Upper lobe of left lung (tissue), 6 donors: ENCODE measurements at regions not wholly inside any gene's neighbourhood (a gene's known extent, or its start where the extent isn't known, plus 50 kb on each side); places are given as distances from the start of the nearest gene placed in this dataset.

Experiments used
- ATAC-seq, 2 donors: fragments of 200-7000 bp; cut with Tn5 transposase; one replicate each; pipeline ENCODE4 v1.9.1; 2022; ENCODE audit warnings: mild to moderate bottlenecking in 2 of 2, moderate library complexity in 2 of 2; ENCODE audit not compliant: low FRiP score in 2 of 2
- DNase-seq, 2 donors: peaks; one replicate each; pipeline ENCODE4 v3.0.0-alpha.2; 2019 to 2020
- H3K27ac ChIP-seq, 4 donors: fragments of 200-600 bp; sonication (generic); one replicate each; pipeline ENCODE4 v1.5.1; 2016 to 2019
- H3K27me3 ChIP-seq, 4 donors: fragments of 200-600 bp; sonication (generic); one replicate each; pipeline ENCODE4 v1.5.1; 2017 to 2019
- H3K36me3 ChIP-seq, 4 donors: fragments of 200-600 bp; sonication (generic); one replicate each; pipeline ENCODE4 v1.5.1; 2016 to 2019
- H3K4me1 ChIP-seq, 4 donors: fragments of 200-600 bp; sonication (generic); one replicate each; pipeline ENCODE4 v1.5.1; 2018 to 2019
- H3K4me3 ChIP-seq, 4 donors: fragments of 200-600 bp; sonication (generic); one replicate each; pipeline ENCODE4 v1.5.1; 2017 to 2019; ENCODE audit warnings: mild to moderate bottlenecking in 2 of 4, moderate library complexity in 1 of 4
- H3K9me3 ChIP-seq, 4 donors: fragments of 200-600 bp; sonication (generic); one replicate each; pipeline ENCODE4 v1.5.1; 2018 to 2019
- CTCF ChIP-seq, 6 experiments: fragments of 450-650 bp in 4 of 6; fragments of 200-600 bp in 2 of 6; sonication (generic) in 2 of 6; IDR thresholded peaks; one replicate each; pipeline ENCODE4 v1.5.1; 2016 to 2019; ENCODE audit warnings: antibody characterized with exemption in 6 of 6
- EP300 ChIP-seq, 4 donors: sonication (generic); formaldehyde crosslinking; IDR thresholded peaks; one replicate each; pipeline ENCODE4 v1.5.1; 2017; ENCODE audit warnings: antibody characterized with exemption in 4 of 4, control low read depth in 2 of 4
- POLR2A ChIP-seq, 4 donors: fragments of 450-650 bp; IDR thresholded peaks; one replicate each; pipeline ENCODE4 v1.5.1; 2016 to 2017; ENCODE audit warnings: antibody characterized with exemption in 4 of 4, mild to moderate bottlenecking in 2 of 4
- POLR2AphosphoS5 ChIP-seq, 2 donors: sonication (generic); formaldehyde crosslinking; IDR thresholded peaks; one replicate each; pipeline ENCODE4 v1.5.1; 2017; ENCODE audit warnings: antibody characterized with exemption in 2 of 2
- WGBS, 2 donors: methylation state at CpG; one replicate each; pipeline ENCODE4 v1.1.5; 2017 to 2018; 5-methylcytosine and 5-hydroxymethylcytosine counted together
- donor health status: DM: no; HTN: no; CAD: no; lungs with moderate emphysema.
- donor health status: DM: no; HTN: yes; CAD: no; lungs with severe emphysema.

DNA sequence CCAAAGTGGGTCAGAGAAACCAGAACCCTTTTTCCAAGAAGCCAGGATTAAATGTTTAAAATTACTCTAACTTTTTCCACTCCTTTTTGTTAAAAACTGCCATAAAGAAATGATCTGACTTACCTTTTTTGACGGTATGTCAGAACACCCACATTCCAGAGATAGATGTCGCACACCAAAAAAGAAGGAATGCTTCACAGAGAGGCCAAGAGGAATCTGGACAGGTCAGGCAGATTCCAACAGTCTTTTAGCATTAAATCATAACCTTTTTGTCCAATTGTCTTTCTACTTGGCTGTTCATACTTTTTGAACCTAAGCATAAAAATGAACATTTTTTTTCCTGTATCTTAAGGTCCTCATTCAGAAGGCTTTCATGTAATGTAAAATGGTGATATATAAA, 846.9 kb downstream of the NSUN3 start:
- H3K4me1 ChIP-seq: no peaks in the 10 kb centered on the region
- no peaks in the 10 kb centered on the region for H3K9me3 ChIP-seq
- no peak for TF ChIP-seq CTCF (IDR thresholded peaks at IDR 0.05)
- no peak for TF ChIP-seq POLR2A (IDR thresholded peaks at IDR 0.05)
- no peak for TF ChIP-seq EP300 (IDR thresholded peaks at IDR 0.05)
- no peak for TF ChIP-seq POLR2AphosphoS5 (IDR thresholded peaks at IDR 0.05)
- H3K27ac ChIP-seq: no peak overlapping the region
- H3K36me3 ChIP-seq: no peaks in the 10 kb centered on the region
- H3K27me3 ChIP-seq: no peaks in the 10 kb centered on the region
- DNase-seq (no peak), ATAC-seq (no peak)
- no peak overlapping the region for H3K4me3 ChIP-seq
- WGBS, 2 donors: 75% methylated on average over 2 of the region's 2 CpGs

- no peak for DNase-seq
- no peak for ATAC-seq
- 80 to 83% methylated on average over 3 of the region's 3 CpGs for WGBS, 2 donors
These were observed 849.8 kb downstream of the NSUN3 start for GRCh38 chr3:94912656-94913055.

GRCh38 chr3:94927175-94927574, 864.3 kb downstream of the NSUN3 start:
- no peak overlapping the region for H3K27ac ChIP-seq
- H3K9me3 ChIP-seq: no peaks in the 10 kb centered on the region
- no peaks in the 10 kb centered on the region for H3K27me3 ChIP-seq
- no peaks in the 10 kb centered on the region for H3K4me1 ChIP-seq
- ATAC-seq (no peak), DNase-seq (no peak)
- no peaks in the 10 kb centered on the region for H3K36me3 ChIP-seq
- 91 to 94% methylated on average over 8 of the region's 8 CpGs for WGBS, 2 donors
- TF ChIP-seq POLR2A (IDR thresholded peaks at IDR 0.05) (no peak), EP300 (IDR thresholded peaks at IDR 0.05) (no peak), CTCF (IDR thresholded peaks at IDR 0.05) (no peak), POLR2AphosphoS5 (IDR thresholded peaks at IDR 0.05) (no peak)
- no peak overlapping the region for H3K4me3 ChIP-seq

More at GRCh38 chr3:94912656-94913055, 849.8 kb downstream of the NSUN3 start:
- H3K9me3 ChIP-seq: no peaks in the 10 kb centered on the region
- H3K4me1 ChIP-seq: no peaks in the 10 kb centered on the region
- TF ChIP-seq POLR2A (IDR thresholded peaks at IDR 0.05) (no peak), EP300 (IDR thresholded peaks at IDR 0.05) (no peak), POLR2AphosphoS5 (IDR thresholded peaks at IDR 0.05) (no peak), CTCF (IDR thresholded peaks at IDR 0.05) (no peak)
- no peak overlapping the region for H3K4me3 ChIP-seq
- no peak overlapping the region for H3K27ac ChIP-seq
- no peaks in the 10 kb centered on the region for H3K36me3 ChIP-seq
- no peaks in the 10 kb centered on the region for H3K27me3 ChIP-seq

DNA sequence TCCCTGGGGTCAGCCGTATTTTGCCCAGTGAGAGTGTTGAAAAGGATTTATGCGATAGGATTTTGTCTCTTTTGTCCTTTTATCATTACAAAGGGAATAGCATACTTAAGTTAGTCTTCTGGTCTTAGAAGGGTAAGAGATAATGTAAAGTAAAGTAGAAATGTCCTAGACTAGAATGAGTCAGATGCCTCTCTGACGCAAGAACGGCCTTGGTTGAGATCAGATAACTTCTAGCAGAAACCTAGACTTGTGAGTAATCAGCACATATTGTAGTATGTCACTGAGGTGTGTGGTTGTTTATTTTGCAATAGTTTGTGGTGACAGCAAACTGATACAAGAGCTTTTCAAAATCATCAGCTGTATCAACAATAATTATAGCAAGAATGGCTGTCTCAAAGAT, 866.1 kb downstream of the NSUN3 start:
- H3K9me3 ChIP-seq: no peaks in the 10 kb centered on the region
- H3K4me3 ChIP-seq: no peak overlapping the region
- ATAC-seq: no peak
- TF ChIP-seq POLR2A (IDR thresholded peaks at IDR 0.05): no peak
- no peak for TF ChIP-seq EP300 (IDR thresholded peaks at IDR 0.05)
- no peak for TF ChIP-seq CTCF (IDR thresholded peaks at IDR 0.05)
- no peak for TF ChIP-seq POLR2AphosphoS5 (IDR thresholded peaks at IDR 0.05)
- H3K36me3 ChIP-seq: no peaks in the 10 kb centered on the region
- no peaks in the 10 kb centered on the region for H3K4me1 ChIP-seq
- DNase-seq: no peak
- no peak overlapping the region for H3K27ac ChIP-seq
- no peaks in the 10 kb centered on the region for H3K27me3 ChIP-seq
- WGBS, 2 donors: 81% methylated on average over 4 of the region's 4 CpGs

DNA sequence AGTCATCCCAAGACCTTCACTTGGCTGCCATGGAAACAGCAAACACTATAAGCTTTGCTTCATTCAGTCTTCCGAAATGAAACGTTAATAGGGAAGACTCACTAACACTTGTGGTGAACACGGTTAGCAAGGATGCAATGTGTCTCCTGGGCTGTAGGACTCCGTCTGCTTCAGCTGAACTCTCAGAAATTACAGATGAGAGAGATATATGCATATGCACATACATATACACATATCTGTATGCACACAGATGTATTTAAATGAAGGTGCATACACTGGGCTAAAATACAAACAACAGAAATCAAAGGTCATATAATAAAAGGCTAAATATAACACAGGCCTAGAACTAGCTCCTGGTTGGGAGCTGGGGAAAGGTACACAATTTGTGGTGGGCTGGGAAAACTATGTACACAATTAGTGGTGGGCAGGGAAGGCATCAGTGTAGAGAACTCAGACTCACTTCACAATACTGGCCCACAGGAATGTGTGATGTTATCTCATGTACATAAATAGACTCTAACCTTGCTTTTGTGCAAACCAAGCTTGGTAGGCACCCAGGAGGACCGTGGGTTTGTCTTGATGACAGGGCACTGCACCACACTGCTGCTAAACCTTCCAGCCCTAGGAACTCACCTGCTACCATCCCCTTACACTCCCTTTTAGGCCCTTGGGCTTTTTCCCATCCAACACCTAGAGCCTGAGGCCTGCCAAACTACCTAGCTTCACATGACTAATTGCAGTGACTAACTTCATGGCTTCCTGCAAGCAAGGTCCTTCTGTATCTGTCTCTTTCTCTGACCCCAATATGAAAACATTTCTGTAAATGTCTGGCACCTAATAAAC, 873.1 kb downstream of the NSUN3 start:
- no peaks in the 10 kb centered on the region for H3K27me3 ChIP-seq
- no peak overlapping the region for H3K4me3 ChIP-seq
- H3K27ac ChIP-seq: no peak overlapping the region
- peaks cover 0 to 5% (median 0%) of the 10 kb centered on the region in 4 donors for H3K9me3 ChIP-seq
- TF ChIP-seq POLR2A (IDR thresholded peaks at IDR 0.05) (no peak), POLR2AphosphoS5 (IDR thresholded peaks at IDR 0.05) (no peak), CTCF (IDR thresholded peaks at IDR 0.05) (no peak), EP300 (IDR thresholded peaks at IDR 0.05) (no peak)
- DNase-seq: no peak
- H3K36me3 ChIP-seq: no peaks in the 10 kb centered on the region
- ATAC-seq: no peak
- no peaks in the 10 kb centered on the region for H3K4me1 ChIP-seq
- WGBS, 2 donors: 74 to 79% methylated on average over 5 of the region's 5 CpGs
